SH-SY5Y (cell line): ENCODE measurements at regions not wholly inside any gene's neighbourhood (a gene's known extent, or its start where the extent isn't known, plus 50 kb on each side); places are given as distances from the start of the nearest gene placed in this dataset.

Experiments
- GATA2 ChIP-seq: IDR thresholded peaks from 2 replicates; pipeline ENCODE4 v1.6.1; 2011; ENCODE audit warnings: mild to moderate bottlenecking, low read depth, low read length
- GATA3 ChIP-seq: IDR thresholded peaks from 2 replicates; pipeline ENCODE4 v1.6.1; 2011; ENCODE audit warnings: low read depth, mild to moderate bottlenecking, low read length, moderate library complexity

- TF ChIP-seq GATA2 = no peak
- TF ChIP-seq GATA3 = no peak
Measured at GRCh38 chr12:9364224-9365176, 156.3 kb upstream of the PZP start.
